HG02852 (cell line): ENCODE measurements at regions not wholly inside any gene's neighbourhood (a gene's known extent, or its start where the extent isn't known, plus 50 kb on each side); places are given as distances from the start of the nearest gene placed in this dataset.

ENCODE experiments used
- ATAC-seq: cut with Tn5 transposase; IDR thresholded peaks from one replicate; pipeline ENCODE4 v1.9.1; 2021; ENCODE audit warnings: mild to moderate bottlenecking, moderate library complexity; ENCODE audit not compliant: unreplicated experiment

- no peak for ATAC-seq
These were observed 68.5 kb upstream of the GATB start for GRCh38 chr4:151829309-151829708.

- ATAC-seq: no peak
These were observed 63.8 kb upstream of the GATB start for GRCh38 chr4:151824656-151825055.

- ATAC-seq: no peak
These were observed 61.5 kb upstream of the GATB start for GRCh38 chr4:151822331-151822730.

GRCh38 chr4:151820004-151820403 lies 59.2 kb upstream of the GATB start:
- no peak for ATAC-seq

- no peak for ATAC-seq
These were observed 50.6 kb upstream of the GATB start for GRCh38 chr4:151811403-151811802.
